GM23248 (cell line): ENCODE measurements at regions not wholly inside any gene's neighbourhood (a gene's known extent, or its start where the extent isn't known, plus 50 kb on each side); places are given as distances from the start of the nearest gene placed in this dataset.

Experiments
- EZH2 ChIP-seq: fragments of 200-600 bp; sonication (generic); IDR thresholded peaks from 2 replicates; pipeline ENCODE4 v1.6.1; 2018; ENCODE audit warnings: antibody characterized with exemption, mild to moderate bottlenecking; ENCODE audit not compliant: insufficient read depth, poor library complexity, severe bottlenecking
- EZH2phosphoT487 ChIP-seq: fragments of 200-600 bp; sonication (generic); IDR thresholded peaks from 2 replicates; pipeline ENCODE4 v1.6.1; 2018; ENCODE audit warnings: antibody characterized with exemption, moderate library complexity, mild to moderate bottlenecking, low read depth; ENCODE audit not compliant: insufficient read depth

- TF ChIP-seq EZH2: no peak
- TF ChIP-seq EZH2phosphoT487: no peak
Observed at GRCh38 chr4:104905065-104905464, 241.6 kb upstream of the TET2 start.
